GM21786 (cell line): ENCODE measurements at regions not wholly inside any gene's neighbourhood (a gene's known extent, or its start where the extent isn't known, plus 50 kb on each side); places are given as distances from the start of the nearest gene placed in this dataset.

ENCODE experiments used
- ATAC-seq: cut with Tn5 transposase; IDR thresholded peaks from one replicate; pipeline ENCODE4 v1.9.1; 2021; ENCODE audit not compliant: unreplicated experiment

DNA sequence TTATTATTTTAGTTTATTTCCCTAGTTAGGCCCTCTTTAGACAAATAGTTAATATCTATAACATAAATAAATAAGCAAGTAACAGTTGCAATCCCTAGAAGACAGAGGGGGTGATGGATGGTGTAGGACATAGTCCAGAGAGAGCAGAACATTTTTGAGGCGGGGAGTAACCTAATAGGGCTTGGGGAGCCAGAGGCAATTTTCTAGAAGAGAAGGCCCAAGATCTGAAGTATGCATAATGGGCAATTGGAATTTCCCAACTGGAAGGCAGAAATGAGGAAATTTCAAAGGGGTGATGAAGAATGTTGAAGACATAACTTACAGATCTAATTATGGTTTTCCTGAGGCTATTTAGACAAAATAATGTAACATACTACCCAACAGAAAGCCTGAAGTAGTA is 525.7 kb downstream of the TUSC7 start:
- no peak for ATAC-seq

DNA sequence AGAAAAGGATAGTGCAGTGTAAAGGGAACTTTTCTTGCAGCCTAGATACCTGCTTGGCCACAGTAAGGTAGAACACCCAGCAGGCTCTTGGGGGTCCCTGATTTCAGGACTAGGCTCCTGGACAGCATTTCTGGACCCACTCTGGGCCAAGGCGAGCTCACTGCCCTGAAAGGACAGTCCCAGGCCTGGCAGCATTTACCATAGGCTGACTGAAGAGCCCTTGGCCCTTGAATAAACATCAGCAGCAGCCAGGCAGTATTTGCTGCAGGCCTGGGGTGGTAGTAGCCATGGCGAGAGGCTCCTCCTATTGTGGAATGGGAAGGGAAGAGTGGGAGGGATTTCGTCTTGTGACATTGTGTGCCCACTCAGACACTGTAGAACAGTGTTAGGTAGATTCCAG is 529.2 kb downstream of the TUSC7 start:
- ATAC-seq, result no peak

DNA sequence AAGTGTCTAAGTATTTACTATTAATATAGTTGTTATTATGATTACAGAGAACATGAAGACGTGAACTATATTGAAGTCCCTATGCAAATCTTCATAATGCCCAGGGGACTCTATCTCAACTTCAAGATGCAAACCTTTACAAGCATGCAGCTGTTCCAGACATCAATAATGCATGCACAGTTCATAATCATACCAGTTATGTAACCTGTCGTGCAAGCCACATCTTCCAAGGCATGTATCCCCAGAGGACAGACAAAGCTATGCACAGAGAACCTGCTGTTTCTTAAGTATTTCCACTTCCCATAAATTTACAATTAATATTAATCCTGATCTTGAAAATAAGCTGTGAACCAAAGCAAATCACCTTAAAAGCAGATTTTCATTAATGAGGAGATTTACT is 534.1 kb downstream of the TUSC7 start:
- ATAC-seq, result no peak

DNA sequence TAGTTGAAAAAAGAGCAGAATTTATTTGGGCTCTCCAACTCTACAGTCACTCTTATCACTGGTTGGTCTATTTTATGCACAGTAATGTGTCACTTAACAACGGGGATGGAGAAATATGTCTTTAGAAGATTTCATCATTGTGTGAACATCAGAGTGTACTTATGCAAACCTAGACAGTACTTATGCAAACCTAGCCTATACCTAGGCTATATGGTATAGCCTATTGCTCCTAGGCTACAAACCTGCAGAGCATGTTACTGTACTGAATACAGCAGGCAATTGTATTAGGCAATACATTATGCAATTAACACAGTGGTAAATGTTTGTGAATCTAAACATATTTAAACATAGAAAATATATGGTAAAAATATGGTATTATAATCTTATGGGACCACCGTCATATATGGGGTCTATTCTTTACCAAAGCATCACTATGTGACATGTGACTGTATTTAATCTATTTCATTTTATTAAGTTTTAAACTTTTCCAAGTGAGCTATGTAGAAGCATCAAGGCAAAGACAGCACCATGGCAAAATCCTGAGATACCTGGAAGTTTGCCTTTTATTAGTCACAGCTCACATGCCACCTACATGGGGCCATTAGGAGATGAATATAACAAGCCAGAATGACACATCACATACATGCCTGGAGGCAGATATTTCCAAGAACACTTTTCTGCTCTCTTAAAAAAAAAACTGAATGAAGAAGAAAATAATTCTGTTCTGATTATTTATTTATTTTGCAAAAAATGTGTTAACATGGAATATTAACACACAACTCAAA is 537.4 kb downstream of the TUSC7 start:
- ATAC-seq, result no peak

DNA sequence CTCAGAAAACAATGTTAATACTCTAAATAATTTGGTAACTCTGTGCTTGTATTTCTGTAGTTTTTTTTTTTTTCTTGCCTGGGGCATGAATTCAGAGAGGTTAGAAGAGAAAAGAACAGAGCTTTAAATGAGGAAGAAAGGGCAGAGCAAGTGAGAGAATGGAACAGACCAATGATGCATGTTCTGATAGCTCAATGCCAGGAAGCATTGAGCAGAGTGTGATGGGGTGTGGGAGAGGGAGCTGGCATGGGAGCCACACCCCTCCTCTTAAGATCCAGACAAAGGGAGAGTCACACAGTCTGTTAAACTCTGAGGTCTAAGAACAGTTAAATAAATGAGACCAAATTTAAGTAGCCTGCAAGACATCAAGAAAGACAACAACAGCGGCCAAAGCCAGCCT is 538.6 kb downstream of the TUSC7 start:
- ATAC-seq, result no peak

DNA sequence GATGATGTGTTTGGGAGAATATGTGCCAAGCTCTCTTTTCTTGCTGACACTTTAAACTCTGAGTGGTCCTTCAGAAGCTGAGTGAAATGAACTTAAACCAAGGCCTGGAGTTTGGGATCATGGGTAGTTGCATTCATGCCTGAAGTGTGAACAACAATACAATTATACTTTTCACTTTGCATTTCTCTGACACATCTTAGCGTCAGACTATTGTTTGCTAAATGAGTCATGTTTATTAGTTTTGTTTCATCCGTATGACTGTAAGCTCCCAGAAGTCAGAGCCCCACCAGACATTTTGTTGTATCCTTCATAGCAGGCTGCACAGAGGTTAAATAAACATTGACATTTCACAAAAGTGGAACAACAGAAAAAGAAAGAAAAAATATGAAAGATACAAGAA is 542.6 kb downstream of the TUSC7 start:
- ATAC-seq, result no peak

DNA sequence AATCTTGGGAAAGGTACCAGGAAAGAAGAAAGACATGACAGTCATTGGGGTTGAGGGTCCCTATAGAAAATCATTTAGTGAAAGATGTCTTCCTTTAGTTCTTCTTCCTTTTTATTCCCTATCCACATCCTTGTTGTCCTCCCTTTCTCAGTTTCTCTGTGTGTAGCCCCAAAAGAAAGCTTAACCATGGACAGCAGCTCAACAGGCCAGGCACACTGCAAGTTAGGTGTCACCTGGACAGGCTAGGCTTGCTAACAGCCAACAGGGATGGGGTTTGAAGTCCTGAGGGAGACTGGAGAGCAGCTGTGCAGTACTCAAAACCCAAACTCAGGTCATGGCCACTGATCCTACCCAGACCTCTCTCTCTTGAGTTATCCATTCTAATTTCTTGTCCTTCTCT is 543.1 kb downstream of the TUSC7 start:
- ATAC-seq, result no peak

DNA sequence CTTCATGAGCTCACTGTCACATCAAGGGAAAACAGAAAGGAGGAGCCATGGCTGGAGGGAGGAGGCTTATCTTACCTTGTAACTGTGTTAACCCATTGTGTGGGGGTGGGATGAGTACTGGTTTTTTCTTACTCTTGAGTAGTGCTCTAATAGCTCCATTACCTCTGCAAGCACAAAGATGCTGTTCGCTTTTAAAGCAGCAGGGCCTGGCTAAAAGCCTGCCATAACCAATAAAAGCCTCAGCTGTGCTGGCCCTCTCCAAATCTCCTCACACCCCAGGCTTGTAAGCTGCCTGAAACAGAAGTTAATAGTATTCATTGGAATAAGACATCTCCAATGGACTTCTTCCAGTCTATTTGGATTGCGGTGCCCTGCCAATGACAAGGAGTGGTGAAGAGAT is 544.1 kb downstream of the TUSC7 start:
- ATAC-seq, result no peak

DNA sequence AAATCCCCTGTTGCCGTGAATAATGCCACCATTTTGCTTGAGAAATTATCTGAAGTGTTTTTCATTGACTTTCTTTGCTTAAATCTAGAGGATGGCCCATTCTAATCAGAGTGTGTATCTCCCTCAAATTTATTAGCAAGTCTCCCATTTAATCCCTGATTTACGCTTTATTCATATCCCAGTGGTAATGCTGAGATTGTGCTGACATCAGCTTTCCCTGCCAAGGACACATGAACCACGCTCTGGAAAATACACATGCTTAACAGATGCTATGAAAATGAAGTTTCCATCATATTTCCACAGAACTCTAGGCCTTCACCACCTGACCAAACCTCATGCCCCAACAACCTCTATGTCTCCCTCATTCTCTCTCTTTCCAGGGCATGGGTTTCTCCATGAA is 545.4 kb downstream of the TUSC7 start:
- ATAC-seq, result no peak

DNA sequence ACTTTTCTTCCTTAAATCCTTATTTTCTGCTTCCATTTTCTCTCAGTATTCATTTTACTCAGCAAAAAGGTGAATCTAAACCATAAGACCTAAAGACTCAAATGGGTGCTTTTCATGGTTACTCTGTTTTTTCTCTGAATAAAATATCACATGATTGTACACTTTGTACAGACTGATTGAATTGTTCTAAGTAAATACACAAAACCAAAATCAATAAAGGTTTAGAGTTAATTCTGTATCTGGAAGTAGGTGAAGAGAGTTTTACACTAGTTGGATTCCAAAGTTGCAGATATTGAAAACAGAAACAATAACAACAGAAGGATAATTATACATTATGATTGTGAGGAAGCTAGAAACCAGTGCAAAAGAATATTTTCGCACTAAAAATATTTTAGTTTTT is 546.2 kb downstream of the TUSC7 start:
- no peak for ATAC-seq

DNA sequence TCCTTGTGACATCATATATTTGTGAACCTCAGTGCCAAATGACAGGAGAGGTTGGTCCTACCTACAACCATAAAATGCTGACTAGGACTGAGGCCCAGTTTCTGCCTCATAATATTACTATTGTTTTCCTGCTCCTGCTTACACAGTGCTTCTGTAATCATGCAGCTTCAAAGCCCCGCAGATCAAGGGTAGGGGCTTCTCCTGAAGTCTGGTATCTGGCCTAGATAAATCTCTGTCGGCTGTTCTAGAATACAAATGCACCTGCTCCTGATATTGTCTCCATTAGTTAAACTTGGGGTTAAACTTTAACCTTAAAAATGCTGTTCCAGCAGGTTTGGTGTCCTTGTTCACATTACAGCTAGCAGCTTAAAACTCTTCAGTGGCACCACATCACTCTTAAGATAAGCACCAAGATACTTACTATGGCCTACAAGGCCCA is 552.4 kb downstream of the TUSC7 start:
- ATAC-seq, result no peak

DNA sequence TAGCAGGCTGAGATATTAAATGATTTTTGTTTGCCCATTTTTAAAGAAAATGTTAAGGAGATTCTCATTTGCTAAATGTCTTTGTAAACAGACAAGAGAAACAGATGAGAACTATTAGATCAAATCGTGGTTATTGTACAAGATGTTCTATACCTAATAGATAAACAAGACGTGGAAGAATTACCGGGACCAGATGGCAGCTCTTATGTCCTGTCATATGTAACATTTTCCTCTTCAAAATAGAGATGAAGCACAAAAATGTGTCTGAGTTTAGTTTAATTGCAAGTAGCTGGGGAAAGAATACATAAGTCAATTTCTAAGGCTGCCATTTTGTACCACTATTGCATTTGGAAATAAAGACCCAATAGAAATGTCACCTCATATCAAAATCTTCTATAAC is 553.7 kb downstream of the TUSC7 start:
- no peak for ATAC-seq

DNA sequence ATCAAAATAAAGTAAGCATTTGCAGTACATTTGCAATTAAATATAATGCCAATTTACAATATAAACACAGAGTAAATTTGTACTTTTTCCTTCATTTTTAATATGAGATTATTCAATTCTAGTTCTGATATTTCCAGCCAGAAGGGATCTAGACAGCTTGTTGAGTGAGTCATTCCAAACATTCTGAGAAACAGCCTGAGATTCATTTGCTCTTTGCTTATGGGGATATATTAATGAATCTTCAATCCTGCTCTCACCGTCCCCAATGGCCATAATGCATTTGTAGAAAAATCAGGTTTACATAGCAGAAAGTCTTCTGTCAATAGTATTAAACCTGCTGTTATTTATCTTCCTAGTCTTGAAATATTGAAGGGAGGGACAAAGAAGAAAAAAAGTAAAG is 554.2 kb downstream of the TUSC7 start:
- ATAC-seq, result no peak

DNA sequence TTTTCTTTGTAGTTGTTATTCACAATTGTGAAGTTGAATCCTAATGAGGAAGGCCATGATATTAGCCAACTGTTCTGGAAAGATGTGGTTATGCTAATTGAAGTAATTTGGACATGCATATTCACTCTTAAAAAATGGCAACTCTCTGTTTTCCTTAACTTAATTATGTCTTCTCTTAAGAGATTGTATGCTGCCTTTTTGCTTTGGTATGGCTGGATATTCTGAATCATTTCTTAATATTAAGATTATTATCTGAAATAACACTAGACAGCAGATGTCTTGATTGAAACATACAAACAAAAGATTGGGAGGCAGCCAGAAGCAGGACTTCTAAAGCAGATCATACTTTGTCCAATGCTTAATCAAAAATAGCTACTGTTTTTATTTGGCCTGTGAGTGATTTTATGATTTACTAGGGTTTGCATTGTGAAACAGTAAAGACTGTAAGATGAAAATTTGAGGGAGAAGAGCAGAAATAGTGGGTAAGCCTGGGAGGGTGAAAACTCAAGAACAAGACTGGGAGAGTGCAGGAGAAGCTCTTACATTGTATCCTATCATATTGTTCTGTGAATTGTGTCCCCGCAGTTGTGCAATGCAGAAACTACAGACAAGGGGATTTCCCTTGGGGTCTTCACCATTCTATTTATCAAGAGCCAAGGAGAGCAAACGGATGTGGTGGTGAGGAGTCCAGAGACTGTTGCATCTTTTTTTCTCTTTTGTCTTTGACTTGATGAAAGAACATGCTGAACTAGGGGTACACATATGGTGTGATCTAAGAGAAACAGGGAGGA is 554.8 kb downstream of the TUSC7 start:
- ATAC-seq, result no peak

DNA sequence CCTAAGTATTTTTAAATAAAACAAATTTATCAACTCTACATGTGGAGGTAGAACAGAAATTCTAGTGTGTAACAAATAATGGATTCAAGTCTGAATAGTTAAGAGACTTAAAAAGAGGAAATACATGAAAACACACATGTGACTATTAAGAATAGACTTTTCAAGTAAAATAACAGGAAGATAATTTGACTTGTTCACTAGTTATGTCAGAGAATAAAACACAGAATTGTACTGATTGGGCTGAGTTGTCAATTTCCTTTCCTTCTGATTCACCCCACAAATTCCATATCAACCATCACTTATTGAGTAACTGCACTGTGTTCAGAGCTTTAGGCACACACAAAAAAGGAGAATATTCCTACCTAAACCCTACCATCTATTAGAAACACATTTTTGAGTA is 557.2 kb downstream of the TUSC7 start:
- ATAC-seq, result no peak

DNA sequence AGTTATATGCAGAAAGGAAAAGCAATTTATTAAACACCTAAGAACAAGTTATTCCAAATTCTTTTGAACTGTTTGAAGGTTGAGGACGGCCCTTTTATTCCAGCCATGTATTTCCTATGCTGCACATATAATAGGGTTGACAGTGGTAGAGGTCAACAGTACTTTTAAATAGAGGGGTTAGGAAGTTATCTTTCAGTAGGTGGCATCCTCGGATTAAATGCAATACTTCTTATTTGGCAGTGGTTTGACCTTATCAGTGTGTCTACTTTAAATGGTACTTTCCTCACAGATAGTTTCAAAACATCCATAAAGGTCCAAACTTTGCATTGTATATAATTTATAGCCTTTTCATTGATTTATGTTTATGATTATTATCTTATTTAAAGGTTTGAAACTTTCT is 558.7 kb downstream of the TUSC7 start:
- ATAC-seq, result no peak

DNA sequence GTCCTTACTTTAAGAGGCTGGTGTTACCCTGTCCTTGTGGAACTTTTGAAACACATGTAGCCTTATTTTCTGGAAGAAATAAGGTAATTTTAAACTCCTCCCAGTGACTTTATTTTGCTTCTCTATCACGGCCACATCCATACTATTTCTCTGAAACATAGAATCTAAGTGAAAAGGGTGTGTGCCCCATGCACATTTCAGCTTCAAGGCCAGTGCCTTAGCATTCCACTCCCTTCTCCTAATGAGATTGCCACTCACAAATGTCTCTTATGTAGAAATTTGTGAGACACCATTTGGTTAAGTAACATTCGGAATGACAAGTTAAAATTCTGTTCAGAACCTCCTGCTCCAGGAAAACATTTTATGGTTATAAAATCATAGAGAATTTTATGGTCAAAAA is 562.7 kb downstream of the TUSC7 start:
- ATAC-seq, result no peak

DNA sequence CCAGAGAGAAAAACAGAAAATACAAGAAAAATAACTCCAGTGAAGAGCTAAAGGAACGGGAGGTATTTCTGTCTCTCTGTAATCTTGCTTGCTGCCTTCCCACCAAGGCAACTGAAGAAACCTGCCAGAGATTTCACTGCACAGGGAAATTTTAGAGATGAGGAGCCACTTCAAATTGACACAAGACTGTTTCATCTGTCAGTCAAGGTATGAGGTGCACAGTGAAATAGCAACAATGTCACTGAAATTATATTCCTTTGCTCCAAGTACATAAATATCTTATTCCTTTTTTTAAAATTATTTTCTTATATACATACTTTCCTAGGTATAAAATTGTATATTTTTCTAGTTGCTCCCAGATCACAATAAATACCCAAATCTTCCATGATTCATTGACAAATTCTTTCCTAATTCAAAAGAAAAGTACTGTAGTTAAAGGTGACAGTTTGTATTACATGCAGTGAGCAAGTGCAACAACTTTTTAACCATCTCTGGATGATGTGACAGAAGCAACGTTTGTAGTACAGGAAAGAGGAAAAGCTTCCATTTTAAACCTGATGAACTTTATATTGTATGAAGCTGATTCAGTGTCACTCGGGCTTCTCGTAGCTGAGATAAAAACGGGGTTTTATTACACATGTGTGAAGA is 563.4 kb downstream of the TUSC7 start:
- ATAC-seq, result no peak

DNA sequence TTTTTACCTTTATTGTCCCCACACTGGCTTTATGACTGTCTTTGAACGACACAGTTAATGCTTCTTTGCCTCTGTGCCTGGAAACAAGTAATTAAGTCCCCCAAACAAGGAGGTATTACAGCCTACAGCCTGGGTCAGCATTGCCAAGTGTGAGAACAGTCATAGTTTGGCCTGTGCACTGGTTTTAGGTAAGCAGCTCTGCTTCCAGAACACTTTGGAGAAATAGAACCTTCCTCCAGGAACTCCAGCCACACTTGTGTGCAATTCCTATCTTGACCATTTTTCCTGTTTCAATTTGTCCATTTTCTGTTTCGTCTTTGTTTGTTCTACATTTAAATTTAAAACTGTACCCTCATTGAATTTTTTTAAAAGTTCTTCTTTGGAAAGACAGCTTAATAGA is 568.2 kb downstream of the TUSC7 start:
- ATAC-seq, result no peak

DNA sequence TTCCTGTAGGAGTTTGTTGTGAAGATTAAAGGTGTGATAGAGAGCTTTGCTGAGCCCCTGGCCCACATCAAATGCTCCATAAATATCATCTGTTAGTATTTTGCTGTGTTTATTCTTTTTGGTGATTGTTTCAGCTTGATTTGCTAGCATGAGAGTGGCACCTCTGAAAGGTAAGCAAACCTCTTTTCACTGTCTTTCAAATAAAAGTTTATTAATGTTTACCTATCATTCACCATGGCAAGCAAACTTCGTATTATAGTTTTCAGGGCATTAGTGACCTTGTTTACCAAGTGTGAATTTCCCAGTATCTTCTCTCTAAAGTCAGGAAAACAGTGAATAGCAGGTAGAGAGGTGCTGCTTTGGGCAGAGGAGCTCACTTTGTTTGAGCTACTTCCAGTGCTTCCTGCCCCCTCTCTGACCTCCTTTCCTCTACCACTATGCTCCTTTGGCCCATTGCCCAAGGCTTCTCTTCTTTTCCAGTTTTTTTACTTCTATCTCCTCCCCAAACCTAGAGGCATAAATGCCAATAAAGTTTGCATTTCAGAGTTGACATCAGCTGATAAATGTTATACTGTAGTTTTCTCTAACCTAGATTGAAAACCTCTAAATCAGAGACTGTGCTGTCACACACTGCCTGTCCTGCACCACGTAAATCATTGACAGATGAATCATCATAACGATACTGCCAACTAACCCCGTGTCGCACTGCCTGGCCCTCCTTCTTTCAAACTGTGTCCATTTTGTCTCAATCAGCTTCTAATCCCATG is 569.0 kb downstream of the TUSC7 start:
- peak; percentile 97 for ATAC-seq

DNA sequence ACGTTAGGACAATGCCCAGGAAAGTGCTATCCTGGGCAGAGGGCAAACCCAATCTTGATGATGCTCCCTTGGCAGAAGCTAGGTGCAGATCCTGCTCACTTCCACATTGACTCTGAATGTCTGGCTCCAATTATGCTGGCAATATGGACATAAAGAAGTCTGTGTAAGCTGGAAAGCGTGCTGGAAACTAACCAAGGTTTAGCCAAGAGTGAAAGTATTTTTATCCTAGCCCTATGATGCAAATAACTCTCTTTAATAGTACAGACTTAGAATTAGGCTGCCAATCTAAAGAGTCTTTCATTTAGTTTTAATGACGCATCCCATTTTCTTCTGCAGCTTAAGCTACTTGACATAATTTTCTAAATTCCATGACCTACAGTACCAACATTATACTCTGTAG is 571.8 kb downstream of the TUSC7 start:
- no peak for ATAC-seq
